SU-DHL-6 (cell line): ENCODE measurements at regions not wholly inside any gene's neighbourhood (a gene's known extent, or its start where the extent isn't known, plus 50 kb on each side); places are given as distances from the start of the nearest gene placed in this dataset.

ENCODE experiments used
- H2AFZ ChIP-seq: fragments of 200-600 bp; sonication (generic); 2 replicates; pipeline ENCODE4 v1.6.1; 2014; ENCODE audit warnings: low read depth, mild to moderate bottlenecking, moderate library complexity, mixed read lengths, antibody characterized with exemption, low read length; ENCODE audit not compliant: severe bottlenecking
- H3F3A ChIP-seq: fragments of 200-600 bp; shearing (Covaris generic); 2 replicates; pipeline ENCODE4 v1.6.0; 2016; ENCODE audit warnings: antibody characterized with exemption, mild to moderate bottlenecking; ENCODE audit not compliant: insufficient read depth
- H3K27ac ChIP-seq: fragments of 200-600 bp; sonication (generic); 2 replicates; pipeline ENCODE4 v1.5.1; 2016; ENCODE audit warnings: low read depth, mild to moderate bottlenecking, low read length, moderate library complexity, mixed read lengths
- H3K27me3 ChIP-seq: fragments of 200-600 bp; sonication (generic), shearing (Covaris generic); 2 replicates; pipeline ENCODE4 v1.6.0; 2014; ENCODE audit warnings: mild to moderate bottlenecking, low read length
- H3K36me3 ChIP-seq: fragments of 200-600 bp; sonication (generic); 2 replicates; pipeline ENCODE4 v1.6.1; 2014; ENCODE audit warnings: mild to moderate bottlenecking, low read length, mixed read lengths
- H3K4me2 ChIP-seq: fragments of 300-600, 200-600 bp; shearing (Covaris generic), sonication (generic); 2 replicates; pipeline ENCODE4 v1.6.0; 2014; ENCODE audit warnings: low read length, low read depth, mild to moderate bottlenecking; ENCODE audit not compliant: poor library complexity, severe bottlenecking
- H3K4me3 ChIP-seq: fragments of 200-600 bp; sonication (generic); 2 replicates; pipeline ENCODE4 v1.5.1; 2014; ENCODE audit warnings: antibody characterized with exemption, low read length, mild to moderate bottlenecking, mixed read lengths; ENCODE audit not compliant: insufficient read depth, poor library complexity, severe bottlenecking
- H3K79me2 ChIP-seq: fragments of 200-600 bp; sonication (generic); 2 replicates; pipeline ENCODE4 v1.6.1; 2014; ENCODE audit warnings: mild to moderate bottlenecking, low read length, moderate library complexity; ENCODE audit not compliant: insufficient read depth
- H3K9ac ChIP-seq: fragments of 200-600 bp; sonication (generic); 2 replicates; pipeline ENCODE4 v1.7.0; 2014; ENCODE audit warnings: mild to moderate bottlenecking, low read length
- H3K9me2 ChIP-seq: fragments of 200-600 bp; sonication (generic); replicated peaks from 2 replicates; pipeline ENCODE4 v1.6.1; 2014; ENCODE audit warnings: low read length; ENCODE audit not compliant: insufficient read depth
- H3K9me3 ChIP-seq: fragments of 200-600 bp; sonication (generic); 2 replicates; pipeline ENCODE4 v1.6.1; 2014; ENCODE audit warnings: low read length, mixed read lengths; ENCODE audit not compliant: insufficient read depth
- H4K20me1 ChIP-seq: fragments of 200-600 bp; sonication (generic); 2 replicates; pipeline ENCODE4 v1.6.1; 2014; ENCODE audit warnings: low read depth, mild to moderate bottlenecking, antibody characterized with exemption, low read length, moderate library complexity, mixed read lengths
- EZH2phosphoT487 ChIP-seq: fragments of 200-600 bp; sonication (generic), shearing (Covaris generic); conservative IDR thresholded peaks from 2 replicates; pipeline ENCODE4 v1.6.1; 2018; ENCODE audit warnings: mild to moderate bottlenecking, antibody characterized with exemption, low read length, moderate library complexity, mixed read lengths
- TF ChIP-seq, protein P1 (sequence below): fragments of 200-600 bp; sonication (generic); IDR thresholded peaks from one replicate; pipeline ENCODE4 v1.5.1; 2017; ENCODE audit warnings: antibody characterized with exemption, mild to moderate bottlenecking, low read length, moderate library complexity; ENCODE audit not compliant: insufficient read depth, poor library complexity, severe bottlenecking

DNA sequence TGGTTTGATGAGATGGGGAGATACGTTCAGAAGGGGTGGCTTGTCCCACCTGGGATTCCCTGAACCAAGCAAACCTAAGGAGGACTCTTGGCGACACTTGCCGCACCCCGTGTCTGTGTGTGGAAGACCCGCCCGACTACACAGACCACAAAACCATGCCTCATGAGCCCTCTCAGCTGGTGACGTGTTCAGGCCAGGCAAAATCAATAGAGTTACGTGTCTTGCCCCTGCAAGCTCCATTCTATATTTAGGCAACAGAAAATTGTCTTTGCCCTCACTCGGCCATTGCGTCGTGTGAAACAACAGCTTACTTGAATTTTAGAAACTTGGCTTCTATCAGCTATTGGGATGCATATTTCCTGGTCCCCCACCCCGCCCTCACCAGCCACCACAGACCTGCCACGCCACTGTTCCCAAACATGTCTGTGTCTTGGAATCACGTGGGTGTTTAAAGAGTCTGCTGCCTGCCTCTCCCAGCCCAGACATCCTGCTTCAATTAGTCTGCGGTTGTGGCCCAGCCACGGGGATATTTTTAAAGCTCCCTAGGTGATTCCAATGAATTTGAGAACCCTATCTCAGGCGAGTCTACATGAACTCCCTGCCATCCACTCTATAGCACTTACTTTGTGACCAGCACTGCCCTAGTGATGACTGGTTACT, 279.2 kb upstream of the EXOC2 start:
- Histone ChIP-seq H3K36me3 (no peaks in the 10 kb centered on the region), H3K4me3 (no peak overlapping the region), H2AFZ (no peak overlapping the region), H3K79me2 (no peaks in the 10 kb centered on the region), H4K20me1 (no peaks in the 10 kb centered on the region), H3K27me3 (no peaks in the 10 kb centered on the region), H3K9ac (no peak overlapping the region), H3F3A (no peaks in the 10 kb centered on the region), H3K4me2 (no peak overlapping the region), H3K9me2 (no peaks in the 10 kb centered on the region), H3K27ac (no peak overlapping the region), H3K9me3 (0 out of 2 replicates have a peak, but pooled peaks cover 11% of the 10 kb centered on the region)
- TF ChIP-seq EZH2phosphoT487 = no peak
- TF ChIP-seq, protein P1, sequence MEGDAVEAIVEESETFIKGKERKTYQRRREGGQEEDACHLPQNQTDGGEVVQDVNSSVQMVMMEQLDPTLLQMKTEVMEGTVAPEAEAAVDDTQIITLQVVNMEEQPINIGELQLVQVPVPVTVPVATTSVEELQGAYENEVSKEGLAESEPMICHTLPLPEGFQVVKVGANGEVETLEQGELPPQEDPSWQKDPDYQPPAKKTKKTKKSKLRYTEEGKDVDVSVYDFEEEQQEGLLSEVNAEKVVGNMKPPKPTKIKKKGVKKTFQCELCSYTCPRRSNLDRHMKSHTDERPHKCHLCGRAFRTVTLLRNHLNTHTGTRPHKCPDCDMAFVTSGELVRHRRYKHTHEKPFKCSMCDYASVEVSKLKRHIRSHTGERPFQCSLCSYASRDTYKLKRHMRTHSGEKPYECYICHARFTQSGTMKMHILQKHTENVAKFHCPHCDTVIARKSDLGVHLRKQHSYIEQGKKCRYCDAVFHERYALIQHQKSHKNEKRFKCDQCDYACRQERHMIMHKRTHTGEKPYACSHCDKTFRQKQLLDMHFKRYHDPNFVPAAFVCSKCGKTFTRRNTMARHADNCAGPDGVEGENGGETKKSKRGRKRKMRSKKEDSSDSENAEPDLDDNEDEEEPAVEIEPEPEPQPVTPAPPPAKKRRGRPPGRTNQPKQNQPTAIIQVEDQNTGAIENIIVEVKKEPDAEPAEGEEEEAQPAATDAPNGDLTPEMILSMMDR = no peak

DNA sequence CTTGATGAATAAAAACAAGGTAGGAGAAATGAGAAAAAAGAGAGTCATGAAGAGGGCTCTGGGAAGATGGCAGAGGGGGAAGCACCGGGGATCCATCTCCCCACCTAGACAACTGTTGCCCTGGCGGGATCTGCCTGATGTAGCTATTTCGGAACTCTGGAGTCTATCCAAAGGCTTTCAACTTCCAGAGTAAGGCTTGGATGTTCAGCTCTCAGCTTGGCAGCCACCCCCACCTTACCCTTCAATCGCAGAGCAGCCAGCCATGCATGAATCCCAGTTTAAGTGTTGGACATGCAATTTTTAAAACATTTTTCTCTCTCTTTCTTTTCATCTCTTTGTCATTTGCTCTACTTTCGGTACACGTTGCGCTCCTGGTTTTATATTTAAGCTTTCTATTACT, 275.9 kb upstream of the EXOC2 start:
- no peak overlapping the region for H2AFZ ChIP-seq
- H3K27ac ChIP-seq = no peak overlapping the region
- H3K9ac ChIP-seq = no peak overlapping the region
- no peaks in the 10 kb centered on the region for H3K9me3 ChIP-seq
- TF ChIP-seq EZH2phosphoT487 = no peak
- TF ChIP-seq, protein P1 = no peak
- no peaks in the 10 kb centered on the region for H3K79me2 ChIP-seq
- H4K20me1 ChIP-seq = no peaks in the 10 kb centered on the region
- no peaks in the 10 kb centered on the region for H3K36me3 ChIP-seq
- H3K27me3 ChIP-seq = no peaks in the 10 kb centered on the region
- H3K4me3 ChIP-seq = no peak overlapping the region
- no peak overlapping the region for H3K4me2 ChIP-seq
- no peaks in the 10 kb centered on the region for H3F3A ChIP-seq
- no peaks in the 10 kb centered on the region for H3K9me2 ChIP-seq

DNA sequence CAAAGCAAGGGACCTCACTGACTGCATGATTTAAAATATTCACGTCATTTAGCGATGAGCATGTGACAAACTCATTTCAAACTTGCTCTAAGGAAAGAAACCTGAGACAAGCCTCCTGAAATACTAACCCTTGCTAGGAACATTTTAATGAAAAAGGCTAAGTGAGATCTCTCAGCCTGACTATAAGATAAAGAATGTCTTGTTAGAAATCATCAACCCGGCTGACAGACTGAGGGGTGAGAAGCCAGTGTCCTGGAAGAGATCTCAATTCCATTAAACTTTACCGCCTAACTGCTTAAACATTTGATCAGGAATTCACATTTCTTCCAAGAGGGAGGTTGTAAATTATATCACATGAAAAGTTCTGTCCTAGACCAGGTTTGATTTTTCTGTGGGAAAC, 274.8 kb upstream of the EXOC2 start:
- TF ChIP-seq EZH2phosphoT487 = no peak
- TF ChIP-seq, protein P1 = no peak
- Histone ChIP-seq H3F3A (no peaks in the 10 kb centered on the region), H3K79me2 (no peaks in the 10 kb centered on the region), H3K27me3 (no peaks in the 10 kb centered on the region), H3K4me2 (no peak overlapping the region), H3K9ac (no peak overlapping the region), H3K4me3 (no peak overlapping the region), H3K9me2 (no peaks in the 10 kb centered on the region), H3K27ac (no peak overlapping the region), H4K20me1 (no peaks in the 10 kb centered on the region), H3K36me3 (no peaks in the 10 kb centered on the region), H3K9me3 (no peaks in the 10 kb centered on the region), H2AFZ (no peak overlapping the region)
